ENCODE measurements at regions not wholly inside any gene's neighbourhood (a gene's known extent, or its start where the extent isn't known, plus 50 kb on each side); places are given as distances from the start of the nearest gene placed in this dataset.
"Not testable (repeated sequence)": the region's sequence is repeated elsewhere in the genome, so short reads cannot be mapped to it uniquely, and the experiment has no call there.

DNA sequence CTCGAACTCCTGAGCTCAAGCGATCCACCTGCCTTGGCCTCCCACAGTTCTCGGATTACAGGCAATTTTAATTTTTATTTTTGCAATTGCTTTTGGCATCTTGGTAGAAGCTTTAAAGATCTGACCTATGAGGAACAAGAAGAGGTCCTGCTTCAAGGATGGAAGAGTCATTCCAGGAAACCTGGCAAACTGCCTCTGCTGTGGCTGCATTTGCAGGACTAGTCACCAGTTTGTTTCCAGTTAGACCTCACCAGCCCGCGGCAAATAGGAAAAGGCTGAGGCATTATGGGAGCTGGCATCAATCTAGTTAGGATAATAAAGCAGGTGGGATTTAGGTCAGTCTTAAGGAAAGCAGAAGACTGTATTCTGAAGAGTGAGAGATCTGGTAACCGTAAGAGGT is 51.9 kb upstream of the LAS1L start:
- dilution Hi-C loops (cut with HindIII; ENCODE audit: low sequenced_read_pairs, unreplicated experiment) (no loop called here), intact Hi-C loops (cut with micrococcal nuclease) (no loop called here), in situ Hi-C loops (cut with MboI; ENCODE audit: low sequenced_read_pairs) (loop anchor here (10.0 kb wide), 1 partner anchor 1138 kb away; no protein-coding TSS in a partner anchor)
- Histone ChIP-seq H3K9ac (ENCODE audit: low read depth, low read length) (no peak overlapping the region), H3K4me1 (ENCODE audit: control insufficient read depth, insufficient read depth, low read length) (no peaks in the 10 kb centered on the region; the same call in 1 of the 2 replicates), H4K91ac (ENCODE audit: insufficient read depth, low read depth, low read length) (no peak overlapping the region), H3K9me3 (ENCODE audit: control insufficient read depth, insufficient read depth, low read length) (no peaks in the 10 kb centered on the region), H2BK15ac (ENCODE audit: low read depth, low read length) (no peak overlapping the region), H2BK20ac (ENCODE audit: low read depth, low read length) (no peak overlapping the region), H2AK9ac (replicated peaks; ENCODE audit: low read depth, low read length, poor library complexity) (no peak overlapping the region), H2AFZ (replicated peaks; ENCODE audit: low read length, poor library complexity) (no peak overlapping the region), H3K9me1 (ENCODE audit: insufficient read depth, low read length) (no peaks in the 10 kb centered on the region), H3K79me1 (ENCODE audit: low read depth in 1 of 2, low read length in 2 of 2) (no peaks in the 10 kb centered on the region), H4K5ac (ENCODE audit: low read depth, low read length) (no peak overlapping the region), H4K8ac (ENCODE audit: low read depth in 2 of 2, low read length in 2 of 2) (no peak overlapping the region), H3K14ac (replicated peaks; ENCODE audit: low read depth, low read length) (no peak overlapping the region), H3K27ac (ENCODE audit: insufficient read depth, low read length) (no peak overlapping the region), H2BK5ac (ENCODE audit: low read depth, low read length, poor library complexity, severe bottlenecking) (no peak overlapping the region), H3K23ac (ENCODE audit: low read depth, low read length) (no peak overlapping the region), H4K20me1 (ENCODE audit: insufficient read depth, low read length) (no peaks in the 10 kb centered on the region), H2AK5ac (ENCODE audit: low read depth, low read length) (no peak overlapping the region), H3K4me2 (ENCODE audit: low read depth, low read length) (no peak overlapping the region), H3K4me3 (ENCODE audit: insufficient read depth, low read depth, low read length) (no peak overlapping the region), H3K18ac (ENCODE audit: low read depth, low read length) (no peak overlapping the region), H3K56ac (ENCODE audit: extremely low read depth, insufficient read depth, low read length) (no peak overlapping the region), H2BK120ac (ENCODE audit: low read depth, low read length) (no peak overlapping the region), H3K4ac (ENCODE audit: low read depth, low read length) (no peak overlapping the region), H3K27me3 (ENCODE audit: control insufficient read depth, insufficient read depth, low read length) (no peaks in the 10 kb centered on the region; the same call in 1 of the 2 replicates), H3K36me3 (ENCODE audit: control insufficient read depth, insufficient read depth, low read length) (no peaks in the 10 kb centered on the region)
- ChIA-PET POLR2A (ENCODE audit: unreplicated experiment) (no interaction called here), CTCF (no interaction called here)
- ATAC-seq (ENCODE audit: low read depth) (no peak), DNase-seq (peak; percentile 55)
- 90% methylated on average over 2 of the region's 6 CpGs; no CpG with 5 or more reads in 1 of the 2 experiments for WGBS, 2 experiments (ENCODE audit: extremely low coverage in 2 of 2, insufficient read length in 1 of 2)
- BruUV-seq (replicated peaks): no TSS peak
- TF ChIP-seq NFE2L2 (IDR thresholded peaks at IDR 0.05; ENCODE audit: low read depth, low read length): no peak
- TF ChIP-seq CHD1 (IDR thresholded peaks at IDR 0.05; ENCODE audit: low read depth, low read length): no peak
- no peak for TF ChIP-seq RAD21 (IDR thresholded peaks at IDR 0.05; ENCODE audit: low read length)
- no peak for TF ChIP-seq MAZ (IDR thresholded peaks at IDR 0.05; ENCODE audit: borderline replicate concordance, low read depth, low read length)
- TF ChIP-seq BHLHE40 (IDR thresholded peaks at IDR 0.05; ENCODE audit: low read depth, low read length): no peak

DNA sequence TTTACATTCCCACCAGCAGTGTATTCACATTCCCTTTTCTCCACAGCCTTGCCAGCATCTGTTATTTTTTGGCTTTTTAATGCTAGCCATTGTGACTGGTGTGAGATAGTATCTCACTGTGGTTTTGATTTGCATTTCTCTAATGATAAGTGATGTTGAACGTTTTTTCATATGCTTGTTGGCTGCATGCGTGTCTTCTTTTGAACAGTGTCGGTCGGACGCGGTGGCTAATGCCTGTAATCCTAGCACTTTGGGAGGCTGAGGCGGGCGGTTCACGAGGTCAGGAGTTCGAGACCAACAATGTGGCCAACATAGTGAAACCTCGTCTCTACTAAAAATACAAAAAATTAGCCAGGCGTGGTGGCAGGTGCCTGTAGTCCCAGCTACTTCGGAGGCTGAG is 50.6 kb upstream of the LAS1L start:
- H3K27me3 ChIP-seq (ENCODE audit: control insufficient read depth, insufficient read depth, low read length); H3K4me2 ChIP-seq (ENCODE audit: low read depth, low read length); H3K27ac ChIP-seq (ENCODE audit: insufficient read depth, low read length); H2AK9ac ChIP-seq (replicated peaks; ENCODE audit: low read depth, low read length, poor library complexity); H3K56ac ChIP-seq (ENCODE audit: extremely low read depth, insufficient read depth, low read length); H2AFZ ChIP-seq (replicated peaks; ENCODE audit: low read length, poor library complexity); H3K4ac ChIP-seq (ENCODE audit: low read depth, low read length); H2BK120ac ChIP-seq (ENCODE audit: low read depth, low read length); H4K20me1 ChIP-seq (ENCODE audit: insufficient read depth, low read length); H2BK5ac ChIP-seq (ENCODE audit: low read depth, low read length, poor library complexity, severe bottlenecking); H3K9ac ChIP-seq (ENCODE audit: low read depth, low read length); H3K23ac ChIP-seq (ENCODE audit: low read depth, low read length); H3K79me1 ChIP-seq (ENCODE audit: low read depth in 1 of 2, low read length in 2 of 2); H3K9me1 ChIP-seq (ENCODE audit: insufficient read depth, low read length); H2BK15ac ChIP-seq (ENCODE audit: low read depth, low read length); BruUV-seq (replicated peaks); H3K14ac ChIP-seq (replicated peaks; ENCODE audit: low read depth, low read length); H3K18ac ChIP-seq (ENCODE audit: low read depth, low read length); CTCF ChIA-PET; H2BK20ac ChIP-seq (ENCODE audit: low read depth, low read length); H2AK5ac ChIP-seq (ENCODE audit: low read depth, low read length); DNase-seq; H4K5ac ChIP-seq (ENCODE audit: low read depth, low read length); H3K36me3 ChIP-seq (ENCODE audit: control insufficient read depth, insufficient read depth, low read length); H3K9me3 ChIP-seq (ENCODE audit: control insufficient read depth, insufficient read depth, low read length); intact Hi-C loops (cut with micrococcal nuclease); dilution Hi-C loops (cut with HindIII; ENCODE audit: low sequenced_read_pairs, unreplicated experiment); H4K91ac ChIP-seq (ENCODE audit: insufficient read depth, low read depth, low read length); H4K8ac ChIP-seq (ENCODE audit: low read depth in 2 of 2, low read length in 2 of 2); ATAC-seq (ENCODE audit: low read depth); POLR2A ChIA-PET (ENCODE audit: unreplicated experiment); H3K4me3 ChIP-seq (ENCODE audit: insufficient read depth, low read depth, low read length); H3K4me1 ChIP-seq (ENCODE audit: control insufficient read depth, insufficient read depth, low read length): not testable (repeated sequence)
- WGBS, 2 experiments (ENCODE audit: extremely low coverage in 2 of 2, insufficient read length in 1 of 2): 85% methylated on average over 4 of the region's 13 CpGs; no CpG with 5 or more reads in 1 of the 2 experiments
- in situ Hi-C loops (cut with MboI; ENCODE audit: low sequenced_read_pairs): loop anchor here (10.0 kb wide), 1 partner anchor 1140 kb away; no protein-coding TSS in a partner anchor
